Large intestine (tissue), 3 donors: ENCODE measurements at regions not wholly inside any gene's neighbourhood (a gene's known extent, or its start where the extent isn't known, plus 50 kb on each side); places are given as distances from the start of the nearest gene placed in this dataset.
A peak's percentile ranks its signal among the peaks of the same experiment; 100 is the strongest.

Source experiments
- DNase-seq, 2 donors: peaks; one replicate each; pipeline versions ENCODE4 v3.0.0 to v3.0.0-alpha.2; 2013
- H3K27ac ChIP-seq: one replicate; pipeline ENCODE4 v1.5.1; 2013; ENCODE audit warnings: low read length
- H3K27me3 ChIP-seq: 2 replicates; pipeline ENCODE4 v1.6.1; 2013; ENCODE audit warnings: low read length; ENCODE audit not compliant: control insufficient read depth, insufficient read depth
- H3K36me3 ChIP-seq: 2 replicates; pipeline ENCODE4 v1.6.1; 2013; ENCODE audit warnings: low read length; ENCODE audit not compliant: control insufficient read depth, insufficient read depth
- H3K4me1 ChIP-seq: one replicate; pipeline ENCODE4 v1.6.1; 2013; ENCODE audit warnings: low read length; ENCODE audit not compliant: control insufficient read depth, insufficient read depth
- H3K4me3 ChIP-seq: one replicate; pipeline ENCODE4 v1.5.1; 2013; ENCODE audit warnings: low read length
- H3K9me3 ChIP-seq: one replicate; pipeline ENCODE4 v1.6.1; 2013; ENCODE audit warnings: mild to moderate bottlenecking, low read depth, low read length, moderate library complexity; ENCODE audit not compliant: control insufficient read depth
- WGBS: methylation state at CpG from one replicate; pipeline ENCODE4 v1.1.5; 2013; ENCODE audit warnings: low lambda C conversion rate; ENCODE audit not compliant: insufficient coverage; 5-methylcytosine and 5-hydroxymethylcytosine counted together

DNA sequence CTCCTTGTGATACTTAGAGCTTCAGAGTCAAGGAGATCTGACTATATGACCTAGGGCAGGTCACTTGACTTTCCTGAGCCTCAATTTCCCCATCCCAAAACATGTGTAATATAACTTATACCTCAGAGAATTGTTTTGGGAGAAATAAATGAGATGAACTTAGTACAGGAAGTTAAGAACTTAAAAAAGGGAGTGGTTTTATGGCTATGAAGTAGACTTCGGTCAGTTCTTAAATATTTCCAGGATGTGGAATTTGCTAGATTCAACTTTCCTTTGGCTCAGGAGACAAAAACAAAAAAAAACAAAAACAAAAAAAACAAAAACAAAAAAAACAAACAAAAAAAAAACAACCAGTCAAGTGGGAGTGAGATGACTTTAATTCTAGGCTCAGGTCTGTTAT is 116.7 kb downstream of the EDEM1 start:
- Histone ChIP-seq H3K9me3 (no peaks in the 10 kb centered on the region), H3K36me3 (no peaks in the 10 kb centered on the region), H3K27me3 (no peaks in the 10 kb centered on the region), H3K4me1 (no peaks in the 10 kb centered on the region), H3K27ac (no peak overlapping the region), H3K4me3 (no peak overlapping the region)
- DNase-seq = no peak
- WGBS = 25% methylated on average over 1 of the region's 1 CpG

DNA sequence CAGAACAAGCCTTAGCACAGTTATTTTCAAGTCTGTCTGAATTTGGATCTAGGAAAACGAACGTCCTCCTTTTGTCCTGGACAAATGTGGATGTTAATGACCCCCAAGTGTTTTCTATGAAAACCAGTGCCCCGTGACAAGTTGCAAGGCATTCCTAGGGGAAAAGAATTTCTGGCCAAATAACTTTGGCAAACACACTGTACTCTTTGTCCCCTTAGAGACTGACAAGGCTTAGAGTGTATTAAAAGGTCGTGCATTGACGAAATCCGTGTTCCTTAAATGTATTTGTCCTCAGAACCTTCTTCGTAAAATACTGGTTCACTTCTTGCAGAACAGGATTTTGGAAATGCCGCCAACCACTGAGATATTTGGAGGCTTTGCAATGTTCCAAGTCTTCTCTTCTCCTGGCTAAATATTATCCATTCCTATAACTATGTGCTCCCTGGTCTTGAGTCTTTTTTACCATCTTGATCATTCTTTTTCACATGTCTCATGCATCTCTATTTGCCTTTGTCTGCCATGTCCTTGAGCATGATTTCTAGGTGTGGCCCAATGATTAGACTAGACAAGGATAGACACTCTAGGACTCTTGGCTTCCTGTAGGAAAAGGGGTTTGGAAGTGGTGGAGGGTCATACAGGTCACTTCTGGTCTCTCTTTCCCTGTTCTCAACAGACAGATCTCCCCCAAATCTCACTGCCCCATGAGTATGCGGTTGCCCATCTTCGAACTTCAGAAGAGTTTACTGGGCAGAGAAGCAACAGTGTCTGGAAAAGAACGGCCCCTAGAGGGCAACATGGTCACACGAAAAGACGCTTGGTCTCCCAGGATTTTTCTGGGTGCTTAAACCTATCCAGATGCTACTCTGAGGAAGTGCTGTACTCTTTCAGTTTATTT is 117.5 kb downstream of the EDEM1 start:
- no peaks in the 10 kb centered on the region for H3K36me3 ChIP-seq
- no peak overlapping the region for H3K4me3 ChIP-seq
- no peak overlapping the region for H3K27ac ChIP-seq
- H3K27me3 ChIP-seq = no peaks in the 10 kb centered on the region
- 71% methylated on average over 3 of the region's 13 CpGs for WGBS
- no peaks in the 10 kb centered on the region for H3K9me3 ChIP-seq
- DNase-seq = peak; percentile 23 to 43
- H3K4me1 ChIP-seq = no peaks in the 10 kb centered on the region

DNA sequence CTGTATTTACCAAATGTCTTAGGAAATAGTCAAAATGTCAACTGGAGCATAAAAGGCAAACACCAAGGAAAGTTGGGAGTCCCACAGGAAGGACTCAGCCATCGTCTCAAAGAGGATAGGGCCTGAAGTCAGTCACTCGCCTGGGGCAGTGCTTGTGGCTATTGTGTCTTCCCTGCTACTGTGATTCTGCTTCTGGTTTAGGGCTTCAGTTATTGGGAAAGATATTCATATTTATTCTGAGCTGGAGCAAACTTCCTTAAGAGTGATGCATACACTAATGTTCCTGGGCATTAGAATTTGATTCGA is 118.1 kb downstream of the EDEM1 start:
- Histone ChIP-seq H3K4me1 (no peaks in the 10 kb centered on the region), H3K9me3 (no peaks in the 10 kb centered on the region), H3K4me3 (no peak overlapping the region), H3K27me3 (no peaks in the 10 kb centered on the region), H3K36me3 (no peaks in the 10 kb centered on the region), H3K27ac (no peak overlapping the region)
- DNase-seq = no peak
- no CpG with 5 or more reads among the region's 3 CpGs for WGBS

- DNase-seq = no peak
- Histone ChIP-seq H3K27ac (no peak overlapping the region), H3K4me1 (no peaks in the 10 kb centered on the region), H3K27me3 (no peaks in the 10 kb centered on the region), H3K36me3 (no peaks in the 10 kb centered on the region), H3K4me3 (no peak overlapping the region), H3K9me3 (no peaks in the 10 kb centered on the region)
- WGBS = 75% methylated on average over 2 of the region's 4 CpGs
Measured at GRCh38 chr3:5309171-5309570, 121.7 kb downstream of the EDEM1 start.

DNA sequence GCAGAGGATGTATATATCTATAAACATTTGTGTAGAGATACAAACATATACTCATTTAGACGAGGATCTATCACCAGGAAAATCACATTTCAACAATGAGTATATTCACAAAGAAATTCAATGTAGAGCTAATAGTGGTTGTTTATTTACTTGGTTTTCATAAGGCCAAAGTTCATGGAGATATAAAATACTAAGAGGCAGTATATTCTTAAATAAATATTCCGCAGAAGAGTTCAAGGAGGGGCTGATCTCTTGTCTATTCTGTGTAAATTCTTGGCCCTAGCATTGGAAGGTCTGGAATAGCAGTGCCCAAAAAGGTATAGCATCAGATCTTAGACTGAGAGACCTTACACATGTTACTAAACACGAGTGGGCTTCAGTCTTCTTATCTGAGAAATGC is 122.1 kb downstream of the EDEM1 start:
- Histone ChIP-seq H3K36me3 (no peaks in the 10 kb centered on the region), H3K4me3 (no peak overlapping the region), H3K4me1 (no peaks in the 10 kb centered on the region), H3K27me3 (no peaks in the 10 kb centered on the region), H3K9me3 (no peaks in the 10 kb centered on the region), H3K27ac (no peak overlapping the region)
- DNase-seq = no peak
- 0% methylated on average over 1 of the region's 3 CpGs for WGBS

DNA sequence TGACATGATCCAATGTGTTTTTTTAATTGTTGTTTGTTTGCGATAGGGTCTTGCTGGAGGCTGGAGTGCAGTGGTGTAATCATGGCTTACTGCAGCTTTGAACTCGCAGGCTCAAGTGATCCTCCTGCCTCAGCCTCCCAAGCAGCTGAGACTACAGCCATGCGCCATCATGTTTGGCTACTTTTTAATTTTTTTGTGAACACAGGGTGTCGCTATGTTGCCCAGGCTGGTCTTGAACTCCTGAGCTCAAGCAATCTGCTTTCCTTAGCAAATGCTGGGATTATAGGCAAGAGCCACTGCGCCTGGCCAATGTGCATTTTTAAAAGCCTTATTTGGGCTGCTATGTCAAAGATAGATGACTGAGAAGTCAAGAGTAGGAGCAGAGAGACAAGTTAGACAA is 123.0 kb downstream of the EDEM1 start:
- H3K36me3 ChIP-seq = no peaks in the 10 kb centered on the region
- no peak for DNase-seq
- H3K4me1 ChIP-seq = no peaks in the 10 kb centered on the region
- no CpG with 5 or more reads among the region's 5 CpGs for WGBS
- no peaks in the 10 kb centered on the region for H3K27me3 ChIP-seq
- no peaks in the 10 kb centered on the region for H3K9me3 ChIP-seq
- no peak overlapping the region for H3K4me3 ChIP-seq
- no peak overlapping the region for H3K27ac ChIP-seq

GRCh38 chr3:5312290-5312689 is 124.8 kb downstream of the EDEM1 start:
- Histone ChIP-seq H3K4me1 (no peaks in the 10 kb centered on the region), H3K27ac (no peak overlapping the region), H3K36me3 (no peaks in the 10 kb centered on the region), H3K4me3 (no peak overlapping the region), H3K9me3 (no peaks in the 10 kb centered on the region), H3K27me3 (no peaks in the 10 kb centered on the region)
- WGBS = no CpG with 5 or more reads among the region's 3 CpGs
- no peak for DNase-seq

DNA sequence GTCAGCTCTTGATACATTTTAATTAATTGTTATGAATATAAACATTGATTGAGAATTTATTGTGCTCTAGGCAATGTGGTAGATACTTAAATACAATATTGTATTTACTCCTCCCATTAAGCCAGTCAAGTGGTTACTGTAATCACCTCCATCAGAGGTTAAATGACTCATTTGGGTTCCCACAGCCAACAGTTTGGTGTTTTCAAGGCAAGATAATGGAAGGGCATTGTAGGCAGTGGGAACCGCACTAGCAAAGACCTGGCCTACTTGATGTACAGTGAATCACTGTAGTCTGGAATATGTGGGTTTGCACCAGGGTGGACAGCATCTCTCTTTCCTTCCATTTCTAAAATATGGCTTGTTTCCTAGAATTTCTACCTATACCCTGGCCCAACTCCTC is 127.4 kb downstream of the EDEM1 start:
- no peaks in the 10 kb centered on the region for H3K27me3 ChIP-seq
- no peaks in the 10 kb centered on the region for H3K36me3 ChIP-seq
- no peak overlapping the region for H3K4me3 ChIP-seq
- H3K27ac ChIP-seq = no peak overlapping the region
- no peaks in the 10 kb centered on the region for H3K9me3 ChIP-seq
- no peaks in the 10 kb centered on the region for H3K4me1 ChIP-seq
- no CpG with 5 or more reads among the region's 1 CpG for WGBS
- DNase-seq = no peak

DNA sequence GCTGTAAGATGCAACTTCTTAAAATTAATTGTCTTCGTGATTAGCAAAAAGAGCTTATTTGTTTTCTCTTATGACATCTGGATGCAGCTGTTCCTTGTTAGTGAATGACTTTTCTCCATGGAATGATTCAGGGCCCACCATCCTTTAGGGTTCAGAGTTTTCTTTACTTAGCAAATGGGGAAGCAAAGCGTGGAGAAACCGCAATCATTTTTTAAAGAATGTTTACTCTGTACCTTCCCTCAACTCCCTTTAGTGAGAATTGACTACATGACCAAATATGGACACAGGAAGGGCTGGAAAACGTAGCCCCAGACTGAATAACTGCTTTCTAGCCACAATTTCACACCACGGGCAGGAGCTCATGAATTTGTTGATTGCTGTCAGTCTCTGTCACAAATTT is 130.1 kb downstream of the EDEM1 start:
- Histone ChIP-seq H3K4me1 (no peaks in the 10 kb centered on the region), H3K27me3 (no peaks in the 10 kb centered on the region), H3K36me3 (no peaks in the 10 kb centered on the region), H3K4me3 (no peak overlapping the region), H3K27ac (no peak overlapping the region), H3K9me3 (no peaks in the 10 kb centered on the region)
- WGBS = no CpG with 5 or more reads among the region's 5 CpGs
- peak in 1 of 2 donors; percentile 27 for DNase-seq

DNA sequence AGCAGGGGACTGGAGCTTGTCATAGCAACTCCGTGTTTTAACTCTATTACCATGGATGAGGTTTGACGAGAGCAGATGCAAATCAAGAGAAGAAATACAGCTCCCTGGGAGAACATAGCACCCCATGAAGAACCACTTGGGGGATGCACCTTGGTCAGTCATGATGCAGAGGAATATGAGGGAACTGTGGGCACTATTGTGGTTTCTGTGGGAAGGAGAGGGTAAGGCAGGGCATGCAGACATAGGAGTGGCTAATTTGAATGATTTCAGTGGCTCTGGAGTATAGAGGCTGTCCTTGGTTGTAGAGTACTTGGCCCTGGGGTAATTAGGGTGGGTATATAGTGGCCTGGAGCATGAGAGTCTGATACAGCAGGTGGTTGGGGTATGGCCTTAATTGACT is 131.9 kb downstream of the EDEM1 start:
- no peaks in the 10 kb centered on the region for H3K27me3 ChIP-seq
- H3K4me3 ChIP-seq = no peak overlapping the region
- H3K4me1 ChIP-seq = no peaks in the 10 kb centered on the region
- H3K9me3 ChIP-seq = no peaks in the 10 kb centered on the region
- DNase-seq = no peak
- H3K27ac ChIP-seq = no peak overlapping the region
- no peaks in the 10 kb centered on the region for H3K36me3 ChIP-seq
- no CpG with 5 or more reads among the region's 2 CpGs for WGBS

DNA sequence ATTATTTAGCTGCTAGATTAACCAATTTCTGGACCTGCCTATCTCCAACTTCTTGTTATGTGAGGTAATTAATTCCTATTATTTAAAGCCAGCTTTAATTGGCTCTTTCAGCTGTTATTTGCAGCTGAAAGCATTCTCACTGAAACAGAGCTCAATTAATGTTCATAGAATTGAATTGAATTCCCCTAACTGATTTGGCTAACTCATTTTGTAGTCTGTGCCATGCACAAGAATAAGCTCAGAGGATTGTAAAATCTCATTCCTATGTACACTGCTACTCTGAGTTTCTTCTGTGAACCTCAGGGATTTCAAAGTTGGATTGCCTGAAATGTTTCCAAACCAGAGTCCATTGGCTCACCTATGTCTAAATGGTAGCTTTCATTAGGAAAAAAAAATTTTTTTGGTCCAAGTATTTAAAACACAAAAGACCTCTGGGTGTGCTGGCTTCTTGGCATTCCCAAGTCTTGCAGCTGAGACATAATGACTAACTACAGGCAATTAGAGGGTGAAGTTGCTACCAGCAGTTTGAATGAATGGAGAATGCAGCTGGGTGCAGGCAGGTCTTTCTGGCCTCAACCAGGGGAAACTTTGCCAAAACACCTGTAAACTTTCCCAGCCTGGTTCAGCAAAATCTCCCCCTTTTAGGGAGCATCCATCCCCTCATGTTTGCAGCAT is 134.3 kb downstream of the EDEM1 start:
- H3K36me3 ChIP-seq = no peaks in the 10 kb centered on the region
- no peaks in the 10 kb centered on the region for H3K27me3 ChIP-seq
- H3K4me1 ChIP-seq = no peaks in the 10 kb centered on the region
- no peaks in the 10 kb centered on the region for H3K9me3 ChIP-seq
- no peak overlapping the region for H3K27ac ChIP-seq
- DNase-seq = no peak
- no peak overlapping the region for H3K4me3 ChIP-seq
